Right atrium auricular region (tissue), 2 donors: ENCODE measurements at regions not wholly inside any gene's neighbourhood (a gene's known extent, or its start where the extent isn't known, plus 50 kb on each side); places are given as distances from the start of the nearest gene placed in this dataset.

Experiments
- DNase-seq: peaks from one replicate; pipeline ENCODE4 v3.0.0-alpha.2; 2019; ENCODE audit warnings: low spot score
- H3K27ac ChIP-seq, 2 donors: fragments of 200-600 bp; sonication (generic); 1 replicate in 1 of 2; 2 replicates in 1 of 2; pipeline ENCODE4 v1.5.1; 2016 to 2019
- H3K27me3 ChIP-seq, 2 donors: fragments of 200-600 bp; sonication (generic); one replicate each; pipeline versions ENCODE4 v1.5.1 to v1.6.0; 2017 to 2019
- H3K36me3 ChIP-seq: fragments of 200-600 bp; sonication (generic); one replicate; pipeline ENCODE4 v1.5.1; 2016
- H3K4me1 ChIP-seq, 2 donors: fragments of 200-600 bp; sonication (generic); one replicate each; pipeline versions ENCODE4 v1.5.1 to v1.6.0; 2017 to 2019
- H3K4me3 ChIP-seq, 2 donors: fragments of 200-600 bp; sonication (generic); 1 replicate in 1 of 2; 2 replicates in 1 of 2; pipeline ENCODE4 v1.5.1; 2017 to 2019; ENCODE audit warnings: mild to moderate bottlenecking in 1 of 2, moderate library complexity in 1 of 2
- H3K9me3 ChIP-seq, 2 donors: fragments of 200-600 bp; sonication (generic); one replicate each; pipeline ENCODE4 v1.5.1; 2019
- CTCF ChIP-seq, 2 donors: fragments of 200-600 bp; sonication (generic); IDR thresholded peaks; one replicate each; pipeline ENCODE4 v1.5.1; 2019; ENCODE audit warnings: antibody characterized with exemption in 2 of 2

DNA sequence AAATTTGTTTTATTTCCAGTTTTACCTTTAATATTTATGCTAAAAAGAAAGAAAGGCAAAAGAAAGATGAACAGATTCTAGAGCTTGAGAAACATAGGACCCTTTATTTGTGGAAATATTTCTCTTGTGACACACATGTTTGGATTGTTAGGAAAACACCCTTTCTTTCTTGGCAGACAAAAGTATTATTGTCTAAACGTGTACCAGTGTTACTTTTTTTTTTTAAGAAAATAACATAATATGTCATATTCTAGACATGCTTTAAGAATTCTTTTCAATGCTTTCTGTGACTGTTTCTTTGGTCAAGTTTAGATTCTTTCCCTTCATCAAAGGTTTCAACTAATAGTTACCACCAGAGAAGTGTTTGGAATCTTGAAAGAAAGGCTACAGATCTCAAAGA is 183.4 kb upstream of the CNR1 start:
- Histone ChIP-seq H3K4me1 (no peaks in the 10 kb centered on the region), H3K36me3 (no peaks in the 10 kb centered on the region), H3K27me3 (no peaks in the 10 kb centered on the region), H3K27ac (no peak overlapping the region), H3K4me3 (no peak overlapping the region), H3K9me3 (peaks cover 0 to 4% of the 10 kb centered on the region in 2 donors)
- DNase-seq = no peak
- no peak for TF ChIP-seq CTCF (IDR thresholded peaks at IDR 0.05)

GRCh38 chr6:88342336-88342735 is 176.2 kb upstream of the CNR1 start:
- H3K36me3 ChIP-seq = no peaks in the 10 kb centered on the region
- H3K27ac ChIP-seq = no peak overlapping the region
- no peaks in the 10 kb centered on the region for H3K27me3 ChIP-seq
- TF ChIP-seq CTCF (IDR thresholded peaks at IDR 0.05) = no peak
- no peak overlapping the region for H3K4me3 ChIP-seq
- DNase-seq = no peak
- no peaks in the 10 kb centered on the region for H3K9me3 ChIP-seq
- H3K4me1 ChIP-seq = no peaks in the 10 kb centered on the region

DNA sequence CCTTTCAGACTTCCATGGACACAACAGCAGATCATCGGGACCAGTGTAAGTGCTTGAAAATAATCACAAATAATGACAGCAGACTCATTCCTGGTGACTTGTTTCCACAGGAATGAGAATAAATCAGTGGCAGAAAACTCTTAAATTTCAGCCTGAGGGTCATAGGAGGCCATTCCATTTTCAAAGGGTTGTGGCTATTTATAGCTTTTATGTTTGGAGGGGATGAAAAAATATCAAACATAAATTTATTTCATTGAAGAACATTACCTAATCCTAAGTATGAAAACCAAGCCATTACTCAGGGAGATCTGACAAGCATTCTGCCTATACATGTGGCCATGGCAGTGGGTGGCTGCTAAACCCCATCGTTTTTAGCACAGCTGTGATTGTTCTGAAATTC is 173.6 kb upstream of the CNR1 start:
- no peak for TF ChIP-seq CTCF (IDR thresholded peaks at IDR 0.05)
- no peaks in the 10 kb centered on the region for H3K4me1 ChIP-seq
- DNase-seq = no peak
- no peaks in the 10 kb centered on the region for H3K9me3 ChIP-seq
- no peak overlapping the region for H3K4me3 ChIP-seq
- H3K36me3 ChIP-seq = no peaks in the 10 kb centered on the region
- no peak overlapping the region for H3K27ac ChIP-seq
- H3K27me3 ChIP-seq = no peaks in the 10 kb centered on the region

DNA sequence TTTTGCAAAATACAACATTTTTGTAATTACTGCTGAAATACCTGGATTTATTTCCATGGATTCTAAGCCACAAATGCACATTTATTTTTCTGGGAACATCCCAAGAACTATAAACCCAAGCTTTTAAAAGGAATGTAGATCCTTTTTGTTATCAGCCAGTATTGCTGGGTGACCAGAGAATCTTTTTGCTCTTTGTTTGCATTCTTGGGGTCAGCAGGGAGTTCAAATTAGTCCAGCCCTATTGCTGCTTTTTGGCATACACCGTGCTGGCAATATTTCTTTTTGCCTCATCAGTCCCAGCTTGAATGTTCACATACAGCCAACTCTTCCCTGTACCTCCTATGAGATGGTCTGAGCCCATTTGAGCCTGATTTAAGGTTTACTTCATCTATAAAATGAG is 155.2 kb upstream of the CNR1 start:
- Histone ChIP-seq H3K4me1 (no peaks in the 10 kb centered on the region), H3K4me3 (no peak overlapping the region), H3K27me3 (no peaks in the 10 kb centered on the region), H3K9me3 (no peaks in the 10 kb centered on the region), H3K36me3 (no peaks in the 10 kb centered on the region), H3K27ac (no peak overlapping the region)
- no peak for DNase-seq
- TF ChIP-seq CTCF (IDR thresholded peaks at IDR 0.05) = no peak

- no peaks in the 10 kb centered on the region for H3K27me3 ChIP-seq
- no peak for DNase-seq
- H3K4me1 ChIP-seq = no peaks in the 10 kb centered on the region
- no peak overlapping the region for H3K27ac ChIP-seq
- no peak overlapping the region for H3K4me3 ChIP-seq
- peaks cover 0 to 13% of the 10 kb centered on the region in 2 donors for H3K9me3 ChIP-seq
- no peaks in the 10 kb centered on the region for H3K36me3 ChIP-seq
- no peak for TF ChIP-seq CTCF (IDR thresholded peaks at IDR 0.05)
These were observed 145.4 kb upstream of the CNR1 start for GRCh38 chr6:88311561-88311960.

- no peak overlapping the region for H3K27ac ChIP-seq
- H3K27me3 ChIP-seq = no peaks in the 10 kb centered on the region
- no peak for DNase-seq
- no peak overlapping the region for H3K4me3 ChIP-seq
- TF ChIP-seq CTCF (IDR thresholded peaks at IDR 0.05) = no peak
- H3K9me3 ChIP-seq = peaks cover 0 to 13% of the 10 kb centered on the region in 2 donors
- H3K36me3 ChIP-seq = no peaks in the 10 kb centered on the region
- no peaks in the 10 kb centered on the region for H3K4me1 ChIP-seq
These were observed 138.4 kb upstream of the CNR1 start for GRCh38 chr6:88304520-88304919.
